ENCODE measurements at regions not wholly inside any gene's neighbourhood (a gene's known extent, or its start where the extent isn't known, plus 50 kb on each side); places are given as distances from the start of the nearest gene placed in this dataset.

DNA sequence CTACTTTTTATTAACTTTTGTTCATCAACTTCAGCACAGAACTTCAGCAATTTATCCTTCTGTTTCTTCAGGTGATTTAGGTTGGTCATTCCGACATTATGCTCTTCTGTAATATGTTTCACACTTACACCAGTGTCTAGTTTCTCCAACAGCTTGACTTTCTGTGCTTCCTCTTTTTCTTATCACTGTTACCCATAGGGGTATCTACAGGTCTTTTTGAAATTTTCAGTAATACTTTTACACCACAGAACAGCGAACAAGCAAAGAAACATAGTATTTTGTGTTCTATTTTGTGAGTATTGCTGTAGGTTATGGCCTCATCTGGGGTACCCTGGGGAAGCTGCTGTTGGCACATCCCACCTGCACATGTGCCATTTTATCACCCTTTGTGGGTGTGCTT, 260.7 kb downstream of the NSUN3 start:
- H3K27me3 ChIP-seq (ENCODE audit: control insufficient read depth in 1 of 2, insufficient read depth in 1 of 2, low read length in 2 of 2), result no peaks in the 10 kb centered on the region
- no peaks in the 10 kb centered on the region for H3K9me3 ChIP-seq (ENCODE audit: control insufficient read depth, low read length)

DNA sequence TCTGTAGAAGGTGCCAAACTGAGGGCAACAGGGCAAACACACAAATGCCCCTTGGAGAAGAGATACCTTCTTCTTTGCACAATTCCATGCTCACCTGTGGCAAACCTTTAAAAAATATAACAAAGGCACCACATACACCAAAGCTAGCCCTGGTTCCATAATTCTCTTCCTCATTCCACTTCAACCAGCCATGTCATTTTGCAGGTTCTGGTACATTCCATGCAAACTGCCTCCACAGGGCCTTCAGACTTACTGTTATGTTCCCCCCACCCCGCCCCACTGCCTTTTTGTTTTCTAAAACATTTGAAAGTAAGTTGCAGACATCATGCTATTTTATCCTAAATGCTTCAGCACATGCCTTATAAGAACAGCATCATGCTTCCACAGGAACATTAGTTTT, 269.0 kb downstream of the NSUN3 start:
- no peak overlapping the region for H3K4ac ChIP-seq (ENCODE audit: low read depth in 1 of 2, low read length in 2 of 2)
- no peak overlapping the region for H4K91ac ChIP-seq (ENCODE audit: low read length)
- H2BK120ac ChIP-seq (ENCODE audit: low read depth, low read length), result no peak overlapping the region
- H2BK12ac ChIP-seq (ENCODE audit: low read length in 2 of 2), result no peak overlapping the region
- H3K36me3 ChIP-seq (ENCODE audit: control insufficient read depth in 1 of 2, insufficient read depth in 2 of 2, low read depth in 1 of 2, low read length in 2 of 2), result no peaks in the 10 kb centered on the region
- H3K4me1 ChIP-seq (ENCODE audit: control insufficient read depth, insufficient read depth, low read depth, low read length), result no peaks in the 10 kb centered on the region
- H3K14ac ChIP-seq (ENCODE audit: low read length in 2 of 2), result no peak overlapping the region
- no peak for DNase-seq
- H3K27ac ChIP-seq (ENCODE audit: low read length, poor library complexity, severe bottlenecking), result no peak overlapping the region
- no peaks in the 10 kb centered on the region for H3K27me3 ChIP-seq (ENCODE audit: control insufficient read depth in 1 of 2, insufficient read depth in 1 of 2, low read length in 2 of 2)
- no peak overlapping the region for H4K8ac ChIP-seq (ENCODE audit: low read length)
- H3K79me1 ChIP-seq (replicated peaks; ENCODE audit: low read length, poor library complexity, severe bottlenecking), result no peaks in the 10 kb centered on the region
- H2BK5ac ChIP-seq (ENCODE audit: low read depth, low read length, poor library complexity, severe bottlenecking), result no peak overlapping the region
- H3K4me2 ChIP-seq (ENCODE audit: low read length, poor library complexity, severe bottlenecking), result no peak overlapping the region
- H3K18ac ChIP-seq (ENCODE audit: low read depth in 1 of 2, low read length in 2 of 2), result no peak overlapping the region
- no peak overlapping the region for H3K4me3 ChIP-seq (ENCODE audit: insufficient read depth in 1 of 2, low read depth in 1 of 2, low read length in 2 of 2)
- no peaks in the 10 kb centered on the region for H3K9me3 ChIP-seq (ENCODE audit: control insufficient read depth, low read length)
- H2AK5ac ChIP-seq (ENCODE audit: low read length, severe bottlenecking), result no peak overlapping the region
- no peak overlapping the region for H3K9ac ChIP-seq (ENCODE audit: low read length)
- no peak overlapping the region for H3K23ac ChIP-seq (ENCODE audit: low read length in 2 of 2)
- WGBS, result 69% methylated on average over 1 of the region's 1 CpG
- no peak overlapping the region for H2BK15ac ChIP-seq (ENCODE audit: low read depth, poor library complexity, severe bottlenecking)
- H2AFZ ChIP-seq (ENCODE audit: low read depth, low read length), result no peak overlapping the region

More for the DNA sequence above, 260.7 kb downstream of the NSUN3 start:
- Histone ChIP-seq H4K91ac (ENCODE audit: low read length) (no peak overlapping the region), H3K4ac (ENCODE audit: low read depth in 1 of 2, low read length in 2 of 2) (no peak overlapping the region), H3K36me3 (ENCODE audit: control insufficient read depth in 1 of 2, insufficient read depth in 2 of 2, low read depth in 1 of 2, low read length in 2 of 2) (no peaks in the 10 kb centered on the region), H3K18ac (ENCODE audit: low read depth in 1 of 2, low read length in 2 of 2) (no peak overlapping the region), H3K9ac (ENCODE audit: low read length) (no peak overlapping the region), H2BK12ac (ENCODE audit: low read length in 2 of 2) (no peak overlapping the region), H3K4me1 (ENCODE audit: control insufficient read depth, insufficient read depth, low read depth, low read length) (no peaks in the 10 kb centered on the region), H3K4me3 (ENCODE audit: insufficient read depth in 1 of 2, low read depth in 1 of 2, low read length in 2 of 2) (no peak overlapping the region), H3K27ac (ENCODE audit: low read length, poor library complexity, severe bottlenecking) (no peak overlapping the region), H3K79me1 (replicated peaks; ENCODE audit: low read length, poor library complexity, severe bottlenecking) (no peaks in the 10 kb centered on the region), H3K23ac (ENCODE audit: low read length in 2 of 2) (no peak overlapping the region), H2AFZ (ENCODE audit: low read depth, low read length) (no peak overlapping the region), H2BK5ac (ENCODE audit: low read depth, low read length, poor library complexity, severe bottlenecking) (no peak overlapping the region), H2AK5ac (ENCODE audit: low read length, severe bottlenecking) (no peak overlapping the region), H3K14ac (ENCODE audit: low read length in 2 of 2) (no peak overlapping the region), H2BK15ac (ENCODE audit: low read depth, poor library complexity, severe bottlenecking) (no peak overlapping the region), H3K4me2 (ENCODE audit: low read length, poor library complexity, severe bottlenecking) (no peak overlapping the region), H2BK120ac (ENCODE audit: low read depth, low read length) (no peak overlapping the region), H4K8ac (ENCODE audit: low read length) (no peak overlapping the region)
- 85% methylated on average over 2 of the region's 2 CpGs for WGBS
- no peak for DNase-seq

DNA sequence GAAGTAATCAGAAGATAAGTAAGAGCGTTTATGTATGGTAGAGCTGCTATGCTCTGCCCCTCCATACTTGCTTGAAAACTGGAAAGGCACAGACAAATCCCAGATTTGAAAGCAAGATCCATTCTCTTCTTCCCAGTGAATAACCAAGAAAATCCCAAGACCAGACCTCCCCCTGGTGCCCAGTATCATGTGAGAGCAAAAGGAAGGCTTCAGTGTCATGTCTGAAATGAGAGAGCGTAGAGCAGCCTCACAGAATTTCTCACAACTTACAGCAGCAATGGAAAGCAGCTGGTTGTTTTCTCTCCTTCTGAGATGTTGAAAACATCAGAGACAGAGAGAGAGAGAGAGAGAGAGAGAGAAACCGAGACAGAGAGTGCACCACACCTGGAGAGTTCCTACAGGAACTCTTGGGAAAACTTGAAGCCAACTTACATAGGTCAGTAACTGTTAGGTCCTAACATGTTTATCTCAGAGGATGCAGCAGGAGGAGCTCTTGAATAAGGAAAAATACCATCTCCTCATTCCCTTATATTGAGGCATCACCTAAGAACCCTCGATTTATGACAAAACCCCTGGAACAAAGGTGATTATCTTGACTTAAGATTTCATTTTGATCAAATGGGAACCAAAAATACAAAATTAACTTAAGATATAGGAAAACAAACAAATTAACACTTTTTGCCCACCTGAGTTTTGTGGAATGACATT, 273.3 kb downstream of the NSUN3 start:
- no peak overlapping the region for H2AK5ac ChIP-seq (ENCODE audit: low read length, severe bottlenecking)
- H2BK12ac ChIP-seq (ENCODE audit: low read length in 2 of 2), result no peak overlapping the region
- H2BK15ac ChIP-seq (ENCODE audit: low read depth, poor library complexity, severe bottlenecking), result no peak overlapping the region
- H3K27me3 ChIP-seq (ENCODE audit: control insufficient read depth in 1 of 2, insufficient read depth in 1 of 2, low read length in 2 of 2), result no peaks in the 10 kb centered on the region
- no peak overlapping the region for H3K27ac ChIP-seq (ENCODE audit: low read length, poor library complexity, severe bottlenecking)
- H3K4ac ChIP-seq (ENCODE audit: low read depth in 1 of 2, low read length in 2 of 2), result no peak overlapping the region
- H3K9ac ChIP-seq (ENCODE audit: low read length), result no peak overlapping the region
- peak; percentile 65 for DNase-seq
- no peak overlapping the region for H3K23ac ChIP-seq (ENCODE audit: low read length in 2 of 2)
- H3K4me3 ChIP-seq (ENCODE audit: insufficient read depth in 1 of 2, low read depth in 1 of 2, low read length in 2 of 2), result no peak overlapping the region
- WGBS, result no CpG with 5 or more reads among the region's 4 CpGs
- H3K36me3 ChIP-seq (ENCODE audit: control insufficient read depth in 1 of 2, insufficient read depth in 2 of 2, low read depth in 1 of 2, low read length in 2 of 2), result no peaks in the 10 kb centered on the region
- no peak overlapping the region for H4K8ac ChIP-seq (ENCODE audit: low read length)
- no peaks in the 10 kb centered on the region for H3K4me1 ChIP-seq (ENCODE audit: control insufficient read depth, insufficient read depth, low read depth, low read length)
- no peak overlapping the region for H4K91ac ChIP-seq (ENCODE audit: low read length)
- no peak overlapping the region for H3K18ac ChIP-seq (ENCODE audit: low read depth in 1 of 2, low read length in 2 of 2)
- H2BK120ac ChIP-seq (ENCODE audit: low read depth, low read length), result no peak overlapping the region
- no peaks in the 10 kb centered on the region for H3K9me3 ChIP-seq (ENCODE audit: control insufficient read depth, low read length)
- H2BK5ac ChIP-seq (ENCODE audit: low read depth, low read length, poor library complexity, severe bottlenecking), result no peak overlapping the region
- no peak overlapping the region for H2AFZ ChIP-seq (ENCODE audit: low read depth, low read length)
- H3K79me1 ChIP-seq (replicated peaks; ENCODE audit: low read length, poor library complexity, severe bottlenecking), result no peaks in the 10 kb centered on the region
- no peak overlapping the region for H3K4me2 ChIP-seq (ENCODE audit: low read length, poor library complexity, severe bottlenecking)
- H3K14ac ChIP-seq (ENCODE audit: low read length in 2 of 2), result no peak overlapping the region

DNA sequence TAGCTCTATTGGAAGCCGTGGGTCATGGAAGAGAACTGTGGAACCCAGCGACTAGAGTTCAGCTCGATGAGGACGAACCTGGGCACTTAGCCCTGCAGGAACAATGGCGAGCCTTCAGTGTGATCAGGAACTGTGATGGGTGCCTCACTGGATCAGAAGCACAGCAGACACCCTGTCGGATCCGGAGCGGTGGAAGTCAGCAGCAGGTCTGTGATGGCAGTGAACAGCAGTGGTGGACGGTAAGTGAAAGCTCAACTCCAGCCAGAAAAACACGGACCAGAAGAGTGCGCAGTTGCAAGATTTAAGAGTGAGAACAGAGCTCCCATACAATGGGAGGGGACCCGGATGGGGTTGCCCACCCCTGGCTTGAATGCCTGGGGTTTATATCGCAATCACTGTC, 282.2 kb downstream of the NSUN3 start:
- H2AK5ac ChIP-seq (ENCODE audit: low read length, severe bottlenecking), result no peak overlapping the region
- no peaks in the 10 kb centered on the region for H3K79me1 ChIP-seq (replicated peaks; ENCODE audit: low read length, poor library complexity, severe bottlenecking)
- no peak overlapping the region for H2BK5ac ChIP-seq (ENCODE audit: low read depth, low read length, poor library complexity, severe bottlenecking)
- no peak overlapping the region for H3K18ac ChIP-seq (ENCODE audit: low read depth in 1 of 2, low read length in 2 of 2)
- H3K4me3 ChIP-seq (ENCODE audit: insufficient read depth in 1 of 2, low read depth in 1 of 2, low read length in 2 of 2), result no peak overlapping the region
- 96% methylated on average over 12 of the region's 13 CpGs for WGBS
- H3K14ac ChIP-seq (ENCODE audit: low read length in 2 of 2), result no peak overlapping the region
- no peak overlapping the region for H2BK15ac ChIP-seq (ENCODE audit: low read depth, poor library complexity, severe bottlenecking)
- no peaks in the 10 kb centered on the region for H3K36me3 ChIP-seq (ENCODE audit: control insufficient read depth in 1 of 2, insufficient read depth in 2 of 2, low read depth in 1 of 2, low read length in 2 of 2)
- H2AFZ ChIP-seq (ENCODE audit: low read depth, low read length), result no peak overlapping the region
- H3K4me1 ChIP-seq (ENCODE audit: control insufficient read depth, insufficient read depth, low read depth, low read length), result no peaks in the 10 kb centered on the region
- H2BK120ac ChIP-seq (ENCODE audit: low read depth, low read length), result no peak overlapping the region
- H3K27ac ChIP-seq (ENCODE audit: low read length, poor library complexity, severe bottlenecking), result no peak overlapping the region
- H3K9me3 ChIP-seq (ENCODE audit: control insufficient read depth, low read length), result no peaks in the 10 kb centered on the region
- H4K8ac ChIP-seq (ENCODE audit: low read length), result no peak overlapping the region
- H3K4me2 ChIP-seq (ENCODE audit: low read length, poor library complexity, severe bottlenecking), result no peak overlapping the region
- H3K9ac ChIP-seq (ENCODE audit: low read length), result no peak overlapping the region
- DNase-seq, result no peak
- no peak overlapping the region for H4K91ac ChIP-seq (ENCODE audit: low read length)
- H3K23ac ChIP-seq (ENCODE audit: low read length in 2 of 2), result no peak overlapping the region
- H3K4ac ChIP-seq (ENCODE audit: low read depth in 1 of 2, low read length in 2 of 2), result no peak overlapping the region
- H2BK12ac ChIP-seq (ENCODE audit: low read length in 2 of 2), result no peak overlapping the region
- H3K27me3 ChIP-seq (ENCODE audit: control insufficient read depth in 1 of 2, insufficient read depth in 1 of 2, low read length in 2 of 2), result no peaks in the 10 kb centered on the region
